Type B pancreatic cell (in vitro differentiated cells): ENCODE measurements at regions not wholly inside any gene's neighbourhood (a gene's known extent, or its start where the extent isn't known, plus 50 kb on each side); places are given as distances from the start of the nearest gene placed in this dataset.

ENCODE experiments used
- DNase-seq: peaks from one replicate; pipeline ENCODE4 v3.0.0; 2021; ENCODE audit warnings: mixed read lengths; ENCODE audit not compliant: unreplicated experiment; ENCODE audit errors: extremely low spot score
- H3K27ac Mint-ChIP-seq: 2 replicates; pipeline ENCODE4 v1.8.0; 2021; ENCODE audit warnings: mild to moderate bottlenecking, mixed read lengths
- H3K27me3 Mint-ChIP-seq: 2 replicates; pipeline ENCODE4 v1.8.0; 2021; ENCODE audit warnings: mixed read lengths
- H3K36me3 Mint-ChIP-seq: 2 replicates; pipeline ENCODE4 v1.8.0; 2021; ENCODE audit warnings: mixed read lengths
- H3K4me1 Mint-ChIP-seq: one replicate; pipeline ENCODE4 v1.8.0; 2021; ENCODE audit warnings: mixed read lengths; ENCODE audit not compliant: unreplicated experiment
- H3K4me3 Mint-ChIP-seq: 2 replicates; pipeline ENCODE4 v1.8.0; 2021; ENCODE audit warnings: mild to moderate bottlenecking, mixed read lengths
- H3K9me3 Mint-ChIP-seq: 2 replicates; pipeline ENCODE4 v1.8.0; 2021; ENCODE audit warnings: mixed read lengths
- TF ChIP-seq, protein P1 (sequence below): fragments of 200-600 bp; sonication (generic); conservative IDR thresholded peaks from 2 replicates; pipeline ENCODE4 v1.5.0; 2021; ENCODE audit warnings: antibody characterized with exemption, mild to moderate bottlenecking

GRCh38 chr5:35461530-35461929 is 156.1 kb upstream of the SPEF2 start:
- no peak for DNase-seq
- no peaks in the 10 kb centered on the region for H3K4me1 Mint-ChIP-seq
- TF ChIP-seq, protein P1, sequence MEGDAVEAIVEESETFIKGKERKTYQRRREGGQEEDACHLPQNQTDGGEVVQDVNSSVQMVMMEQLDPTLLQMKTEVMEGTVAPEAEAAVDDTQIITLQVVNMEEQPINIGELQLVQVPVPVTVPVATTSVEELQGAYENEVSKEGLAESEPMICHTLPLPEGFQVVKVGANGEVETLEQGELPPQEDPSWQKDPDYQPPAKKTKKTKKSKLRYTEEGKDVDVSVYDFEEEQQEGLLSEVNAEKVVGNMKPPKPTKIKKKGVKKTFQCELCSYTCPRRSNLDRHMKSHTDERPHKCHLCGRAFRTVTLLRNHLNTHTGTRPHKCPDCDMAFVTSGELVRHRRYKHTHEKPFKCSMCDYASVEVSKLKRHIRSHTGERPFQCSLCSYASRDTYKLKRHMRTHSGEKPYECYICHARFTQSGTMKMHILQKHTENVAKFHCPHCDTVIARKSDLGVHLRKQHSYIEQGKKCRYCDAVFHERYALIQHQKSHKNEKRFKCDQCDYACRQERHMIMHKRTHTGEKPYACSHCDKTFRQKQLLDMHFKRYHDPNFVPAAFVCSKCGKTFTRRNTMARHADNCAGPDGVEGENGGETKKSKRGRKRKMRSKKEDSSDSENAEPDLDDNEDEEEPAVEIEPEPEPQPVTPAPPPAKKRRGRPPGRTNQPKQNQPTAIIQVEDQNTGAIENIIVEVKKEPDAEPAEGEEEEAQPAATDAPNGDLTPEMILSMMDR = no peak

GRCh38 chr5:35458824-35459207 is 158.8 kb upstream of the SPEF2 start:
- H3K27ac Mint-ChIP-seq = no peak overlapping the region
- H3K4me3 Mint-ChIP-seq = no peak overlapping the region
- H3K9me3 Mint-ChIP-seq = peaks cover 4% of the 10 kb centered on the region
- DNase-seq = no peak
- no peaks in the 10 kb centered on the region for H3K36me3 Mint-ChIP-seq
- no peaks in the 10 kb centered on the region for H3K4me1 Mint-ChIP-seq
- TF ChIP-seq, protein P1 = no peak
- H3K27me3 Mint-ChIP-seq = no peaks in the 10 kb centered on the region

More at GRCh38 chr5:35461530-35461929, 156.1 kb upstream of the SPEF2 start:
- Mint-ChIP-seq H3K27ac (no peak overlapping the region), H3K4me3 (no peak overlapping the region), H3K9me3 (peaks cover 4% of the 10 kb centered on the region), H3K36me3 (no peaks in the 10 kb centered on the region), H3K27me3 (no peaks in the 10 kb centered on the region)

DNA sequence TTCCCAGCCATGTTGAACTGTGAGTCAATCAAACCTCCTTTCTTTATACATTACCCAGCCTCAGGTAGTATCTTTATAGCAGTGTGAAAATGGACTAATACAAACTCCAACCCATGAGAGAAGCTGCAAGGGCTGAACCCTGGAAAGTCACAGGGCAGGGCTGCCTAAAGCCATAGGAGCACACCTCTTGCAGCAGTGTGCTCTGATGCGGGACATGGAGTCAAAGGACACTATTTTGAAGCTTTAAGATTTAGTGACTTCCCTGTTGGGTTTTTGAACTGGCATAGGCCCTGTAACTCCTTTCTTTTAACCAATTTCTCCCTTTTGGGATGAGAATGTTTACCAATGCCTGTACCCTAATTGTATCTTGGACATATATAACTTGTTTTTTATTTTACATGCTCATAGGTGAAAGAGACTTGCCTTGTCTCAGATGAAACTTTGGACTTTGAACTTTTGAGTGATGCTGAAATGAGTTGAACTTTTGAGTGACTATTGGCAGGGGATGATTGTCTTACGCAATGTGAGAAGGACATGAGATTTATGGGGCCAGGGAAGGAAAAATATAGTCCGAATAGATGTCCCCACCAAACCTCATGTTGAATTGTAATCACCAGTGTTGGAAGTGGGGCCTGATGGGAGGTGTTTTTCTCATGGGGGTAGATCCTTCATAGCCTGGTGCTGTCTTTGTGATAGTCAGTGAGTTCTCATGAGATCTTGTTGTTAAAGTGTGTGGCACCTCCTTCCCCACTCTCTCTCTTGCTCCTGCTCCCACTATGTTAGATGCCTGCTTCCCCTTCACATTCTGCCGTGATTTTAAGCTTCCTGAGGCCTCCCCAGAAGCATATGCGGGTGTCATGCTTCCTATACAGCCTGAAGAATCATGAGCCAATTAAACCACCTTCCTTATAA is 159.5 kb upstream of the SPEF2 start:
- TF ChIP-seq, protein P1 = no peak
- Mint-ChIP-seq H3K27me3 (no peaks in the 10 kb centered on the region), H3K4me1 (no peaks in the 10 kb centered on the region), H3K4me3 (no peak overlapping the region), H3K9me3 (peaks cover 4% of the 10 kb centered on the region), H3K36me3 (no peaks in the 10 kb centered on the region), H3K27ac (no peak overlapping the region)
- DNase-seq = no peak

GRCh38 chr5:35456506-35456905 is 161.2 kb upstream of the SPEF2 start:
- TF ChIP-seq, protein P1 = no peak
- Mint-ChIP-seq H3K27ac (no peak overlapping the region), H3K4me1 (no peaks in the 10 kb centered on the region), H3K27me3 (no peaks in the 10 kb centered on the region), H3K9me3 (peaks cover 4% of the 10 kb centered on the region), H3K36me3 (no peaks in the 10 kb centered on the region), H3K4me3 (no peak overlapping the region)
- no peak for DNase-seq

DNA sequence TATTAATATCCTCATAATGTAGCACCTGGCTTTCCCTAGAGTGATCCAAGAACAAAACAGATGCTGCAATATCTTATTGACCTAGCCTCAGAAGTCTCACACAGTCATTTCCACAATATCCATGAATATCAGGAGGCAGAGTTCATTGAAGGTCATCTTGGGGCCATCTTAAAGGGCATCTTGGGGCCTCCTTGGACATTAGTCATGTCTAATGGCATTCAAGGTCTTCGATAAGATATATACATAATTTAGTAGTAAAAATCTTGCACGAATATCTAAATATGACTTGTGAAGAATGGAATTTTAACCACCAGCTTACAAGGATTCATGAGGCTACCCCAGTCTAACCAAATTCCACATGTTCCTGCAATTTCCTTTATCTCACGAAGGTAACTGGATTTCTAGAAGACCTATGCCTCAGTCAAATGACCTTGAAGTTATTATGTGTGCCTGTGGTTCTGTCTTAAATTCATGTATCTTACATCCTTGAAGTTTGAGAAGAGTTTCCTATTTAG is 163.6 kb upstream of the SPEF2 start:
- H3K9me3 Mint-ChIP-seq = peaks cover 4% of the 10 kb centered on the region

More for the DNA sequence above, 163.6 kb upstream of the SPEF2 start:
- H3K27ac Mint-ChIP-seq = no peak overlapping the region
- H3K4me1 Mint-ChIP-seq = no peaks in the 10 kb centered on the region
- DNase-seq = no peak
- TF ChIP-seq, protein P1 = no peak
- no peaks in the 10 kb centered on the region for H3K36me3 Mint-ChIP-seq
- H3K4me3 Mint-ChIP-seq = no peak overlapping the region
- H3K27me3 Mint-ChIP-seq = no peaks in the 10 kb centered on the region
